Stimulated activated CD8-positive, alpha-beta memory T cell treated with anti-CD3 and anti-CD28 coated beads, Interleukin-2, amount 100 ng/mL, for 1 hour (primary cell): ENCODE measurements at regions not wholly inside any gene's neighbourhood (a gene's known extent, or its start where the extent isn't known, plus 50 kb on each side); places are given as distances from the start of the nearest gene placed in this dataset.
A peak's percentile ranks its signal among the peaks of the same experiment; 100 is the strongest.

Experiments used
- DNase-seq, 2 donors: peaks; one replicate each; pipeline ENCODE4 v3.0.0-alpha.2; 2020; ENCODE audit warnings: low read depth in 2 of 2

DNA sequence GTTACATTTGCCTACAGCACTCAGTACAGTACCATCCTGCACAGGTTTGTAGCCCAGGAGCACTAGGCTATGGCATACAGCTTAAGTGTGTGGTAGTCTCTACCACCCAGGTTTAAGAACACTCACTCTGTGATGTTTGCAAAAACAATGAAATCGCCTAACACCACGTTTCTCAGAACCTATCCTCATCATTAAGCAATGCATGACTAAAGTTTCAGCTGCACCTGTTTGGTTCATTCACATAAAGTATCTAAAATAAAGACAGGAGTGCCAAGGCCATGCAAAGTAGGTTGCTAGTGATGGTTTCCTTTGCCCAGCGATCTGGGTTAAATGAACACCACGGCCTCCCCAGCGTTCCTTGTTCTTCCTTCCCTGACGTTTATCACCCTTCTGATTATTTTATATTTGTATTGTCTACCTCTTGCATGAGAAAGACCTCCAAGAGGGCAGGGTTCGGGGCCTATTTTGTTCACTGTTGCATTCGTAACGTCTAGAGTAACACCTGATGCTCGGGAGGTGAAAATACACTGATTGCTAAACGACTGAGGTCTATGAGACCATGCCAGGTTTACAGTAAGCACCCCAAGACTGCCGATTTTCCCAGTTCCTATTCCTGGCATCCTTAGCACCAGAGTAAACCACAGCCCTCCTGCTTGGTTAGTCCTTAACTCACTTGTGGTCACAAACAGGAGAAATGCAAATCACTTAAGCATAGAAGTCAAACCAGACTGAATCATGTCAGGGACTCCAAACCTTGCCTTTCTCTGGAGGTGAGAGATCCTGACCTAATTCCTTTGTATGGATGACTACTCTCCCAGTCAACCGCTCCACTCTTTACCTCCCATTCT is 204.1 kb upstream of the NFE2L3 start:
- DNase-seq: no peak

DNA sequence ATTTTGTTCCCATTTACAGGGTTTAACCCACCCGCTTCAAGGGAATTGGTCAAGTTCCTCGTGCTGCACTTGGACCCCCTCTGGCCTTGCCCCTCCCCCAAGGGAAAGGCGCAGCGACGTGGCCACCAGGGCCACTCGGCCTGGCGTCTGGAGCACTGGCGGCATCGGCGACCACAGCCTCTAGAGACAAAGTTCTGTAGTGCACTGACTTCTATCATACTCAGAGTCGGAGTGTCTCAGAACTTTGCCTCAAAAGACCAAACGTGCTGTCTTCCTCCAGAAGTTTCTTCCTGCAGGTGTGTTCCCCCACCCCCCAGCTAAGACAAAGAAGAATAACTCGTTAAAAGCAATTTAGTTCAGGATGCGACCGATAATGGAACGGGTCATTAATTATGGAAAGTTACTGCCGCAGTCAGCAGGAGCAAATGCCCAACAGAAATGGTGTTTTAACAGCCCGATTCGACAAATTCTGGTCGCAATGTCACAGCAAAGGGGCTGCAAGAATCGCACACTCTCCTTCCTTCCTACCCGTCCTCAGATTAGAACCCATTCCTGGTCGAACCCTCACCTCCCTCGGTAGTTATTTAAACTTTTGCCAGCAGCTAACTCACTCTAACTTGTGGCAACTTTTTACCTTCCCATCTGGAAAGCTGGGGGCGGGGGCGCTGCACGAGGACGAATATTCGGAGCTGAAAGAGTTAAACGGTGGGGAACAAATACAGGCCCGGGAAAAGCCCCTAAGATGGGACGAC is 202.1 kb upstream of the NFE2L3 start:
- no peak for DNase-seq

DNA sequence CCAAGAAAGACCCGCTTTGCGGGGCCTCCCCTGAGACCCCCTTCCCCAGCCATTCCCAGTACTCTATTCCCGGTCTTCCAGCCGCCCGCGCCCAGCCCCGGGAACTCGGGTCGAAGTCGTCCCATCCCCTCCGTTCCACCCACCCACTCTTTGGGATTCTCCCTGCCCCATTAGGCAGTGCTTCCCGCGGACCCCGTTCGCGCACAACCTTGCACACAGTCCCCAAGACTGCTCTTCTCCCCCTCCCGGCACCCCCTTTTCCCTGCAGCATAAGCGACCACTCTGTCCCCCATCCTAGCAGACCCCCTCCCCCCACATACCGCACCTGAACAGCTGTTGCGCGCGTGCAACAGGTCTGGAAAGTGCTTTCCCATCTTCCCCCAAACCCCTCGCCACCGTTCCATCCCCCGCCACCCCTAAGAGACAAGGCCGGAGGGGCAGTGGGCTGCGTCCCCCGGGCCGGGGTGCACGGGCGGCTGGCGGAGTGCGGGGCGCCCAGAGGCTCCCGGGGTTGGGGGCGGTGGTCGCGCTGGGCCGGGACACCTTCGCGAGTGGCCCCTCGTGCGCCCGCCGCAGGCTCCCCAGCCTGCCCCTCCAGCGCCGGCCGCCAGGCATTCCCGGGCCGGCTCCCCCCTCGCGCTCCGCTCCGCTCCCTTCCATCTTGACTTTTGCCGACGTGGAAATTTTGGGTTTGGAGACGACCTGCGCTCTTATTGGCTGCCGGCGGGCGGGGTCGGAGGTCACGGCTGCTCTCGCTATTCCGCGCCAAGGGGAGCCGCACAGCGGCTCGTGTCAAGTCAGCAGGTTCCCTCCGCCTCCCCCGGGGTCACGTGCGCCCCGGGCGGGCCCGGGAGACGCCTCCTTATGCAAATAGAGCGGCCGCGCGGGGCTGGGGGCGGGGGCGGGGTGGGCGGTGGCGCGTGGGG is 201.2 kb upstream of the NFE2L3 start:
- DNase-seq: peak; percentile 65 to 80

DNA sequence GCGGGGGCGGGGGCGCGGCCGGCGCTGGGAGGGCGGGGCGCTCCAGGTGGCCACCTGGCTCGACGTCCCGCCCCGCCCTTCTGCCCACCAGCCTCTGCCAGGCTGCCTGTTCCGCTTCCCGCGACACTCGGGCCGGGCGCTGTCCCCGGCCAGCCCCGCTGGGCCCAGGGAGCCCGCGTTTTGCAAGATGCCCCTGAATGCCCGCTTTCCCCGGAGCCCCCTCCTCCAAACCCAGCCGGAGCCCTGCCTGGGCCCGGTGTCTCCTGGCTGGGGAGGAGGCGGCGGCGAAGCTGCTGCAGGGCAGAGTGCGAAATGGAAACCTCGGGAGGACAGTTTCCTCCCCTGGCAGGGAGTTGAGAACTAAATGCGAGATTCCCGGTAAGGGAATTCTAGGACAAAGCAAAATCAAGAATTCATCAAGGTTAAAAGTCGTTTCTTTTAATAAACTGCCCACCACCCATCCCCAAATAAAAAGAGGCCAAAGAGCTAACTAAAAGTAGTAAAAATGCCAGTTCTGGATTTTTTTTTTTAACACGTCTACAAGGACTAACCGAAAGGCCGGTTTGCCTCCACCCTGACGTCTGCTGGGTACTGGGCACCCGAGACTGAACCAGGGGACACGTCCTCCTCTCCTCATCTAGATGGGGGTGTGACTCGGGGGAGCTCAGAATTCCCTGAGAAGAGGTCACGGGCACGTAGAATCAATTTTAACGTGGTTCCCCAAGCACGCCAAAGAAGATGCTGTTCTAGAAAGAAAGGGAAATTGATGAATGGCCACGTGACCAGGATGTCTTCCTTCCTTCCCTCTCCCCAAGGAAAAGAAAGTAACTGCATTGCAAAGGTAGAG is 200.4 kb upstream of the NFE2L3 start:
- DNase-seq: no peak

DNA sequence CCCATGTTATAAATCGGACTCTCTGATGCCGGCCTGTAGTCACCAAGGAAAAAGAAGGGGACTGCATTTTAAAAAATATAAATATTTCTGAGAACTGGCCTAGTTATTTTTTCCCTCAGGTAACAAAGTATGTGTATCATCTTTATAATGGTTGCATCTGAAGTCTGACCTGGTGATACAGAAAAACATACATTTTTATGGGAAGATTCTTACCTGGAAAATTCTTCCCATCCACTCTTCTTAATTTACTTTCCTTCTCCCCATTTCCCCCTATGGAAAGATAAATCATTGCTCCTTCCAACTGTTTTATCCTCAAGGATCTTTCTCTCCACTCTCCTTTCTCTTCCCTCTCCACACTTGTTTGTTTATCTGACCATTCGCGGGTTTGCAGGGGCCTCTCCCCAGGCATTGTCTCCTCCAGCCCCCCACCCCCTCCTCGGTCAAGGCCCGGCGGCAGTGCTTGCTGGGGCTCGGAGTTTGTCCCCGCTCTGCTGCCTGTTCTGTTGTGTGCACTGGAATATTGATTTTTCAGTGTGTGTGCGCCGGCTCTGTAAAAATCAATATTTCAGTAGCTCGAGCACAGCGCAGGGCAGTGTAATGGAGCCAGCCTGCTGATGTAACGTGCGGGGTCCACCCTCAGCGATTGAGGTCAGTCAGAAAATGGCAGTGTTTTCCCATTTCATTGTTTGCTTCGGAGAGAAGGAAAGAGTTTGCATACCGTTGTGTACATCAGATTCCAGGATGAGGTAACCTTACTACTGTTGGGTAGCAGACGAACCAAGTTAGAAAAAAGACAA is 199.5 kb upstream of the NFE2L3 start:
- DNase-seq: no peak

DNA sequence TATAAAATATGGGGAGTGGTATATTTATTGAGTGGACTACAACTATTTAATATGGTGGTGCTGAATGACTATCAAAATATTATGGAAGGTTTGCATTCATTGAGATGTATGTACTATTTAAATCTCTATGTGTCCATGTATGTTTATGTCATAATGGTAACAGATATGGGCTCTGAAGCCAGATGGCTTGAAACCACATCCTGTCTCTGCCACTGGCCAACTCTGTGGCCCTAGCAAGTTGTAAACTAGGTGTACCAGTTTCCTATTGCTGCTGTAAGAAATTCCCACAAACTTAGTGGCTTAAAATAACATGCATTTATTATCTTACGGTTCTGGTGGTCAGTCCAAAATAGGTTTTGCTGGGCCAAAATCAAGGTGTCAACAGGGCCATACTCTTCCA is 198.1 kb upstream of the NFE2L3 start:
- DNase-seq: no peak

DNA sequence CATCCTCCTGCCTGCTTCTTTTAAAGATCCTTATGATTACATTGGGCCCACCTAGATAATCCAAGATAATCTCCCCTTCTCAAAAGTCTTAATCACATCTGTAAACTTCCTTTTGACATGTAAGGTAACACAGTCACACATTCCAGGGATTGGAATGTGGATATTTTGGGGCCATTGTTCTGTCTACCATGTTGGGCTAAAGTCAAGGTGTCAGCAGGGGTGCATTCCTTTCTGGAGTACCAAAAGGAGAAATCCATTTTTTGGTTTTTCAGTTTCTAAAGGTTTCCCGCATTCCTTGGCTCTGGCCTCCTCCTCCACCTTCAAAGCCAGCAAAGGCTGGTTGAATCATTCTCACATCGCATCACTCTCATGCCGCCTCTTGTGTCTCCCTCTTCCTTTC is 197.6 kb upstream of the NFE2L3 start:
- no peak for DNase-seq

DNA sequence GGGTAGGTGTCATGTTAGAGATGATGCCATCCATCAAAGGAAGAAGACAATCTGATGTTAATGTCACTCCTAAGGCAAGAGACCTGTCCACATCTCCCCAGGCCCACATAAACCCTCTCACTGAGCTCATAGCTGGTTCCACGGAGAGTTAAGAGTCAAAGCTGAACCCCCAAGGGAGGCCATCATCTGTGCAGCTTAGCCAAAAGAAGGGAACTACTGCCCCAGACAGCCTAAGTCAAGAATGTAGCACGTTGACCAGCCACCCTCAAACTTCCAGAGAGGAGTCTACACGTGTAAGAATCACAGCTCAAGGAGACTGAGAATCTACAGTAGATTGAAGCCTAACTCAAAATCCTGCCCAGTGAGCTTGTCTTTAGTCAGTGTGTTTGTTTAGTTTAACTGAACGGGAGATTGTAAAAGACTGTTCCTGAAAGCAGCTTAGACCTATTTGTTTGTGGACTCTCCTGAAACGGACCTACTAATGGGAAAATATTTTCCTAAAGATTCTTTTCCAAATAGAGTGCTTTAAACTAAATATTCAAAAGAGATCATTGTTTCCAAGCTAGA is 192.7 kb upstream of the NFE2L3 start:
- no peak for DNase-seq

DNA sequence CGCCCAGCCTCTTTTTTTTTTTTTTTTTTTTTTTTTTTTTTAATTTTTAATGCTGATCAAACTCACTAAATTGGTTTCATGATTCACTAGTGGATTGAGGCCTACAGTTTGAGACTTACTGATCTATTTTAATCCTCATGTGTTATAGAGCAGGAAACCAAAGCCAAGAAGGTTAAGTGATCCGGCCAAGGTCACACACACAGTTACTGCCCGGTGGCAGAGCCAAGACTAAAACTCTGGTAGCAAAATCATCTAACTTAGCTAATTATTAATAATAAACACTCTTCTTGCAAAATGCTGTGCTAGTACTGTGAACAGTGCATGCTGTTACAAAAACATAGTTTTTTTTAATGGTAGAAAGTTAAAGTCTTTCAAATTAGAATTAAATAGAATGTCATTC is 188.3 kb upstream of the NFE2L3 start:
- no peak for DNase-seq

DNA sequence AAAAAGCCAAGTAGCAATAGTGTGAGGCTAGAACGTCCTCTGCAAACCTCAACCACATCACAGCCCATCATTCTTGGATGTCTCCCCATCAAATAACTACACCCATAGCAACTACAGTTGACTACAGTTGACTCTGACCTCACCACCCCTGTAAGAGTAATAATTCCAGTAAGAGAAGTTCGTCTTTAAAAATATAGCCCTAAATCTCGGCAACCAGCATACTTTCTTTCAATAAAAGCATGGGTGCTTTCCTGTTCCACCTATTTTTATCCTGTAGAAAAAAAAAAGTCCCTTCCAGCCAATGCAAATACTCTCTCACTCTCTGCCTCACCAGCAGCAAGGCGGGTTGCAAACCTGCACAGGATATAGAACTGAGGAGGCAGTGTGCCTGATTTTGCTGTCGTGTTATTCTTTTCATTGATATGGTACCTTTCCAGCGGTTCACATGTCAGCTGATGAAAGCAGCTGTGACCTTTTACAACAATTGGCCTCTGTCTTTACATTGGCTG is 187.5 kb upstream of the NFE2L3 start:
- no peak for DNase-seq

DNA sequence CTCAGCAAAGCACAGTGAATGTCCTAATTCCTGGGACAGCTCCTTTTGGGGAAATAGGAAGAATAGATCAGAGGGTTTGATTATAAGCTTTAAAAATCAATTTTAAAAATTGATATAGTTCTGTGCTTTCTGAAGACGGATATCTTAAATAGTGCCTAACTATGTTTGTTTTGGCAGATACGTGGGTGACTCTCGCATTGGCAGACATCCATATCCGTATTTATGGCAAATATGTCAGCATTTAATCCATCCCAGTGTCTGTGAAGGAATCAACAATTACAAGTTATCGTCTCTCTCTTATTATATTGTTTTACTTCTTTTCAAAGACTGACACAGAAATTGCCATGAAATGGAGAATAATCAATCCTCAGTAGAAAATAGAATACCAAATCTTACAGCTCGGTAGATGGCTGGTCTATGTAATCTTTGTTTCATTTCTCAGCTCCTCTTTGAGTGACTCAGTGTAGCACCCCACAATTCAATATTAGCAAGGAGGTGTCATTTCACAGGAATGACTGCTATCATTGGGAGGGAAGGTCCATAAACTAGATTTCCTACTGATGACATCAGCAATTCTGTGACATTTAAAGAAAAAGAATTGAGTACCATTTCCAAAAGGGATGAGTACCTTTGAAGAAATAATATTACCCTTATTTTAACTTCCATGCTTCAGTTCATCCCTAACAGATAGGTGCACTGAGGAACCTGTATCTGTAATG is 186.4 kb upstream of the NFE2L3 start:
- no peak for DNase-seq

DNA sequence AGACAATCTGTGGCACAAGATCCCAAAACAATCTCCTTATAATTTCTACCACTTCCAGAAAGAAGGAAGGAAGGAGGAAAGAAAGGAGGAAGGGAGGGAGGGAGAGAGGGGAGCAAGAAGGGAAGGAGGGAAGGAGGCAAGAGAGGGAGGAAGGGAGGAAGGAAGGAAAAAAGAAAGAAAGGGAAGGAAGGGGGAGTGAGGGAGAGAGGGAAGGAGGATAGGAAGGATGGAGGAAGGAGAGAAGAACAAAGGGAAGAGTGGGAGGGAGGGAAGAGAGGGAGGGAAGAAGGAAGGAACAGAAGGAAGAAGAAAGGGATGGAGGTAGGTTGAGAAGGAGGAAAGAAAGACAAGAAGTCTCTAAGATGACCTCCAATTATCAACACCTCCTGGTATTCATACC is 185.5 kb upstream of the NFE2L3 start:
- DNase-seq: no peak

DNA sequence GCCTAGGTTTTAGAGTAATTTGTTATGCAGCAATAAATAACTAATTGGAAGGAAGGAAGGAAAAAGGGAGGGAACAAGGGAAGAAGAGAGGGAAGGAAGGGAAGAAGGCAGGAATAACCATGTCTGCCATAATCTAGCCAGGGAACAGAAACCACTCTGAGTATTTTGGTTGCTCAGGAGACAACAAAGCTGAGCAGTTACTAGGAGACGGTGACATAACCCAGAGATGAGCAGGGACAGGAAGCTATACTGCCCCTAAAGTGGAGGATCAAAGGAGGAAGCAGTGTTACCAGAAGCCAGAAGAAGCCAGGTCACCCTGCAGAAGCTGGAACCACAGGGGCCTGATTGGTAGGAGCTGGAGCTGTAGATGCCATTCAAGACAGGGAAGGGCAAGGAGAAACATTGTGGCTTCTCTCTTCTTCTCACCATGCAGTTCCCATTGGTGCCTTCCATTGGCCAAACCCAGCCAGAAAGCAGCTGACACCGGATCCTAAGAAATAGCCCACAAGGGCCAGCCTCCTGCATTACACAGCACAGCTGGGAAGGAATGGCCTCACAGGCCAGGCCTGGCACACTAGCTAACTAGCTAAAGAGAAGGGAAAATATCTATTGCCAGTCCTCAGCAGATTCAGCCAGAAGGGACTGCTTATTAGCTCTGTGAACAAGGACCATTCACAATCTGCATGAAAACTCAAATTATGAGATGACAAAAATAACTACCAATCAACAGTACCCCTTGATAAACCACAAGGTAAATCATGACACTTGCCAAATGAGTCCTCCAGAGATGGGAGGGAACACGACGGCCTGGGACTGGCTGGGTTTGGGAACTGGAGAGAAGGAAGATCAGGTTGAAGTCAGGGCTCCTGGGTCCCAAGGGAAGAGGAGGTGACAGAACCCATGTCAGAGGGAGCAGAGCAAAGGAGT is 184.5 kb upstream of the NFE2L3 start:
- no peak for DNase-seq

DNA sequence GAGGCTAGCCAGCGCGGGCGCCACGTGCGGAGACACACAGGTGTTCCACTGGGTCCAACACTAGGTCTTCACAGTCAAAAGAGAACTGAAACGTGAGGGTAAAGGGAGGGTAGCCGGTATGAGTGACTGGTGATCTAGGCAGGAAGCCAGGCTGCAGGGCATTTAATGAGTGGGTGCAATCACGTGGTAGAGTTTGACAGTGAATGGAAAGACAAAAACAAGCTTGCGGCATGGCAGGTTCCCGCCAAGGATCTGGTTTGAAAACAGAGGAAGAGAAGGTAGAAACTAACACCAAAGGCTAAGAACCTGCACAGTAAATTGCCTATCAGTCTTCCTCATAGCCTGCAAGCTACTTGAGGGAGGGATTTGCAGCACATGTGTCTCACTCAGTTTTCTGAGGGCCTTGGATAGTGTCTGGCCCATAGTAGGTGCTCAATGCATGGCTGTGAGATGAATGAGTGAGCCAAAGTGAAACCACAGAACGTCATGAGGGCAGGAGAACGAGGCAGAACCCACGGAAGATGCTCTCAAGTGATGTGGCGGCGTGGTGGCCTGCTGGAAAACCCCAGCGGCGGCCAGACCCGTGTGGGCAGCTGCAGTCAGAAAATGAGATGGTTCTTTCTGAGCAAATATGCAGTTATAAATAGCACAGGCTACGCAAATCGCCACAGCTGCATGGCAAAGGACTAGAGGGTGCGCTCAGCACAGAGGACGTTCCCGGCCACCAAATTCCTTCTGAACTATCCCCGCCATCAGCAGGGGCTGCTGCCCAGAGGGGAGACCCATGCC is 183.6 kb upstream of the NFE2L3 start:
- no peak for DNase-seq

DNA sequence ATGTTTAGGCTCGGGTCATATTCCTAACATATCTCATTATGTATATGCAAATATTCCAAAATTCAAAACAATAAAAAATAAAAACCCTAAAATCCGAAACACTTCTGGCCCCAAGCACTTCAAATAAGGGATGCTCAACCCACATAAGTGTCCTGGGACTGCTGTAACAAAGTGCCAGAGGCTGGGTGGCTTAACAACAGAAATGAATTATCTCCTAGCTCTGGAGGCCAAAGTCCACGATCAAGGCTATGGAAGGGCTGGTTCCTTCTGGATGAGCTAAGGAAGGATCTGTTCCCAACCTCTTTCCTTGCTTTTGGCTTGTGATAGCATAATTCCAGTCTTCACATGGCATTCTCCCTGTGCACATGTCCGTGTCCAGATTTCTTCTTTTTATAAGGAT is 181.6 kb upstream of the NFE2L3 start:
- no peak for DNase-seq

DNA sequence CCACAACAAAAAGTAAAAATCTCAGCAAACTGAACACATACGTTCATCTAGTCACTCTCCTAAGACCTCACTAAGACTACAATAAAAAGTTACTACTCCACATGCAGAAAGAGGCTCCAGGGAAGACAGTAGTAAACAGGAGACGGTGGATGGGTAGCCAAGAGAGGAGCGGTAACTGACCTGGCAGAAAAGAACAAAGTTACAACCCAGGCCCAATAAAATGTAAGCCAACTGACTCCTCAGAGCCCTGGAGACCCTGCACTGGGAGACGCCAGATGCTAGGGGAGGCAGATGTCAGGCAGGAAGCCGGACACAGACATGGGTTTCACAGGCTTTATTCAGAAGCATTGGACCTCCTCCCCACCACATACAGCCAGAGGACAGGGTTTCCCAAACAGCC is 181.1 kb upstream of the NFE2L3 start:
- no peak for DNase-seq

DNA sequence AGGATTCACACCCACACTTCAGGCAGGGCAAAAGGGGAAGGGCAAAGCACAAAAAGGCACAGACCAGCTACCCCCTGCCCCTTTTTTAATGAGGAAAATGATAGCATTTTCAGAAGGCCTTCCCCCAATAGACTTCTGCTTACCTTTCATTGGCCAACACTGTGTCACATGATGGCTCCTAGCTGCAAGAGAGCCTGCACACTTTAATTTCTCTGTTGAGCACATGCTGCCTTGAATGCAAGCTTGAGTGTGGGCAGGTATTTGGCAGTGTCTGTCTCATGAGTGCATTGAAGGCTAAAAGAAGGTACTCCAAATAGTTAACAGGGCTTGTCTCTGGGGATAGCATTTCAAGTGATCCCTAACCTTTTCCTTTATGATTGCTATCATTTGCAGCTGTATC is 175.4 kb upstream of the NFE2L3 start:
- DNase-seq: no peak
